Putamen (tissue), 1 donor: ENCODE measurements at regions not wholly inside any gene's neighbourhood (a gene's known extent, or its start where the extent isn't known, plus 50 kb on each side); places are given as distances from the start of the nearest gene placed in this dataset.

Source experiments
- DNase-seq: peaks from one replicate; pipeline ENCODE4 v3.0.0-alpha.2; 2016; ENCODE audit warnings: low spot score

- DNase-seq, result no peak
Measured at GRCh38 chr5:110073534-110073933, 383.8 kb downstream of the MAN2A1 start.

GRCh38 chr5:110075656-110076055, 385.9 kb downstream of the MAN2A1 start:
- DNase-seq, result no peak

- DNase-seq, result no peak
Measured at GRCh38 chr5:110077147-110077546, 387.4 kb downstream of the MAN2A1 start.

- no peak for DNase-seq
Measured at GRCh38 chr5:110082194-110082593, 392.5 kb downstream of the MAN2A1 start.

DNA sequence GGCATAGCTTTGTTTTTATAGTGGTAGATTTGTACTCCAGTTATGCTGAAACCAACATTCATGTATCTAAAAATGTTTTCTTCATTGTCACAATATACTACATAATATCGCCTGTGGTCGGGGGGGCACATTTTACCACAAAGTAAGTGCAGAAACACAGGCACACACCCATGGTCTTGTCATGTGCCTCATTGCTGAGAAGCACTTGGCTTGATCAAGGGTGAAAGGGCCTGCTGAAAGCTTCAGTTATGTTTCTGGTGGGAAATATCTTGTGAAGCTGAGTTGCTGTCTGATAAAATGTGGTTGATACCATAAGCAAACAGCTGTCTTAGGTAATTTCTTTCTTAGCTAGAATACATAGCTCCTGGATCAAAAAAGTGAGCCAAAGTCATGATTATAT, 393.1 kb downstream of the MAN2A1 start:
- DNase-seq, result no peak

GRCh38 chr5:110085826-110086225, 396.1 kb downstream of the MAN2A1 start:
- no peak for DNase-seq

GRCh38 chr5:110086658-110087388, 397.1 kb downstream of the MAN2A1 start:
- no peak for DNase-seq

GRCh38 chr5:110087829-110088228, 398.1 kb downstream of the MAN2A1 start:
- DNase-seq, result no peak

DNA sequence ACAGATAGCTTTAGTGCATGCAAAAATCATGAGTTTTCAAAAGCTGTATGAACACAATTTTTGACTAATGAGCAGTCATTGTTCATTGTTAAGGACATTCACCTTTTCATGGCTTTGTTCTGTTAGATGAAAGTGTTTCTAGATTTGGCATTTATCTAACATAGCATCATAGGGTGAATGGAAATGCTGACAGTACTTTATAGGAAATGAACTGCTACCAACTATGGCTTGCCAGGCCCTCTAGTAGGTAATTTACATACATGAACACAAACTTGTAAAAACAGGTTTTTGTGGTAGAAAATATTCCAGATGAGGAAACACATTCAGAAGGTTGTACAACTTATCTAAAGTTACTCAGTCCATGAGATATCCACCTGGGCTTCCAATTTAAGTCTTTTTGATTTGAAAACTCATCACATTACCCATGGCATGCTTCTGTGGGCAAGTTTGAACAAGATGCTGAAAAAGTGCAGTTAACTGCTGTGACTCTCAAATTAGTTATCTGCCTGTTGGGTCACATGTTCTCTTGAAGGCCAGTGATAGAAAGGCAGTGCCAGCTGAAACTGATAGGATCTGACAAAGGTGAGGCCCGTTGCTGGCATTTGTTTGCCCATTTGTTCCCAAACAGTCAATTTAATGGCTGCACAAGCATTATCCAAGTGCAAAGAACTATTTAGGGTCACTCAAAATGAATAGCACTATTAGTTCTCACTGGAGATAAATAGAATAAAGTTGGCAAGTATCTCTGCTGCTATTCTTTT, 399.1 kb downstream of the MAN2A1 start:
- no peak for DNase-seq

- no peak for DNase-seq
Measured at GRCh38 chr5:110092955-110093785, 403.4 kb downstream of the MAN2A1 start.

DNA sequence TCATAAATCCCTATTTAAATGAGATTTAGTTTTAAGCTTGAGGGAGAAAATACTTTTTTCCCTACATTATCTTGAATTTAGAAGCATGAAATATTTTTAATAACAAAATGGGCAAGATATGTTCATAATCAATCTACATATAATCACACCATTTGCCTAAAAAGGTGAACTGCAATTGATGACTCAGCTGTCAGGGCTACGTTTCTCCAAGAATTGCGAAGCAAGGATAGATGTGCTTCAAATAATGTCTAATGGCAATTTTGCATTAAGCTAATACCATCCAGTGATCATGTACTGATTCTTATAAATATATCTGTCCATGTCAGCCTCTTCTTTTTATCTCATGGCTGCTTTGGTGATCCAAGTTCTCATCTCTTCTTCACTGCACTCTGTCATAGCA, 404.4 kb downstream of the MAN2A1 start:
- DNase-seq, result no peak

- no peak for DNase-seq
Measured at GRCh38 chr5:110094548-110094947, 404.8 kb downstream of the MAN2A1 start.

DNA sequence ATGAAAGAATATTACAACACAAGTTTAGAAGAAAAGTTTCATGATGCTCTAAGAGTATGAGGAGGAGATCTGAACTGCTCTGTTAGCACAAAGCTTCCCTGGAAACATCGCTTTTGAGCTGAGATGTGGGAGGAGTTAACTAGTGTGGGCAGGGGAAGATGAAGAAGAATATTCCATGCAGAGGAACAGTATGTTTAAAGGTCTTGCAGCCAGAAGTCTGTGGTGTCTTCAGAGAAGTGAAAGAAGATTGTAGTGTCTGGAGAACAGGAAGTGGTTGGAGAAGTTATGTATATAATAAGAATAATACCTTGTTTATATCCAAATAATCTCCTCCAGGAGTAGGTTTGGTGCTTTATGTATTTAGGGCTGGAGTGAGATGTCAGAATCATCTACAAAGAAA, 406.7 kb downstream of the MAN2A1 start:
- no peak for DNase-seq

DNA sequence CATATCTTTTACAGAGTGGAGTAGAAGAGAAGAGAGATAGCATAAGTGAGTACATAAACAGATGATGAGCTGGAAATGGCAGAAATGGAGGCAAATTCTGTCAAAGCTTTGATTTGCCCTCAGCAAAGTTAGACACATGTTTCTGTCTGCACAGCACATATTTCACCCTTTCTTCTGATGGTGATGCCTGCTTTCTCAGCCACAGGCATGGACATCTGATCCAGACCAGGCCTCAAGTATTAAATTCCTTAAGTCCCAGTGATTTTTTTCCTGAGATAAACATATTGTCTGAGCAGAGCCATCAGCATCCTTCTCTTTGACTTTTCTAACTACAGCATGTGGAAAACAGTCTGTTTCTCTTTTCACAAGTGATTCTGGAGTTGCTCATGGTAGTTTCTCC, 409.8 kb downstream of the MAN2A1 start:
- no peak for DNase-seq

DNA sequence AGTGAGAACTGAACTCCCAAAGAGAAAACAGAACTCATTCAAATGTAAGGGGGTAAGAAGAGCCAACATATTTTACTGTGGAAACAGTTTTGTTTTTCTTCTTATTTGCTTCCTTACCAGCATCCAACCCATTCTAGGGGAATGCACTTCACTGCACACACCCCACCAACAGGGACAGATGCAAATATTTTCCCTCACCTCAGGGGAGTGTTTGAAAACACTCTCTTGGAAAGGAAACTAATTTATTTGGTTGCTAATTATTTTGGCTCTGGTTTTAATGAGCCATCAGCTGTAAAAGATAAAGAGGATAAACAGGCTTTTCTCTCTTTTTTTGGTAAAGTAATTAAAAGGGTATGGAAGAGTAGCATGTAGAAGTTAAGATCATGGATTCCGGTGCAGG, 413.4 kb downstream of the MAN2A1 start:
- no peak for DNase-seq

GRCh38 chr5:110104060-110104725, 414.5 kb downstream of the MAN2A1 start:
- no peak for DNase-seq

DNA sequence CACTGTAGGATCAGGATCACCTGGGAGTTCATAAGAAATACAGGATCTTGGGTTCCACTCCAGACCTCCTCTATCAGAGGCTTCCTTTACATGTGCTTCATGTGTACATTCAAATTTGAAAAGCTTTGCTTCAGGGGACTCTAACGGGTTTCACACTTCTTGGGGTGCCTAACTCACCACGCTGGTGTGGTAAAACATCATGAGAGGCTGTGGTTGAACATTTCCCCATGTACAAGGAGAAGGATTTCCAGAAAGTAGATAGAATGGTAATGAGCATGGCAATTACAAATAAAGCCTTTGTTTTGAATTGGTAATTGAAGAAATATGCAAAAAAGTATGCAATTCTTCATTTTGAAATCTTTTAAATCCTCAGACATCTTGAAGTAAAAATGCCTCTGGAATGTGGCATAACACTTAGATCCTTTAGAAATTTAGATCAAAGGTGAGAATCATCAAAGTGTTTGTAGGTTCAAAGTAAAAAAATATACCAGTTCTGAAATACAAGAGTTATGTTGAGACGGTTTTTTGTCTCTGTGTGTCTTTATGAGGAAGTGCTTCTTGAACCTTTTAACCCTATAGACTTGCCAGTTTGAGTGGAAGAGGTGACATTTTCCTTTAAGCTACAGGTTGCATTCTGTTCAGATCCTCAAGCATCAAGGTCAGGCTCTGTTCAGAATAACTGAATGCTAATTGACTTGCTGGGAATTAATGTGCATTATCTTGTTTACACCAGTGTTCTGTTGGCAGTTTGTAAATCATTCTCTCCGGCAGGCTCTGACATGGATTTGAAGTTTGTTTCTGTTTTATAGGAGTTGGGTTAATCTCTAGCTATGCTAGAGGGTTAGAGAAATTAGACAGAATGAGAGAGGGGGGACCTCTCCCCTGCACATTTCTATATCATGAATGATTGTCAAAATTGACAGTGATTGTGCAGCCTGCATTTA, 415.3 kb downstream of the MAN2A1 start:
- DNase-seq, result no peak

DNA sequence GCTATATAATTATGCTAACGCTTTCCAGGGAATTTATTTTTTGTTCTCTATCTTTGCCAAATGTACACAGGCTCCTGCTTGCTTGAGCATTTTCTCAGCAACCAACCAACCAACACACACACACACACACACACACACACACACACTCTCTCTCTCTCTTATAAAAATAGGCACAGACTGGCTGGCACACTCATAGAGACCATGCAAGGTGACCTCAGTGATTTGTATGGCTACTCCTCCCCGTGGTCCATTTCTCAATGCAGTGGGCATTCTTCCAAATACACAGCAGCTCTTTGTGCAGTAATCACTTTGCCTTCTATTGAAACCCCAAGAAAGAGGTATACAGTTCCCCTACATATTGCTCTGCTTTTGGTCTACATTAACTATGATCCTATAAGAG, 416.0 kb downstream of the MAN2A1 start:
- no peak for DNase-seq

DNA sequence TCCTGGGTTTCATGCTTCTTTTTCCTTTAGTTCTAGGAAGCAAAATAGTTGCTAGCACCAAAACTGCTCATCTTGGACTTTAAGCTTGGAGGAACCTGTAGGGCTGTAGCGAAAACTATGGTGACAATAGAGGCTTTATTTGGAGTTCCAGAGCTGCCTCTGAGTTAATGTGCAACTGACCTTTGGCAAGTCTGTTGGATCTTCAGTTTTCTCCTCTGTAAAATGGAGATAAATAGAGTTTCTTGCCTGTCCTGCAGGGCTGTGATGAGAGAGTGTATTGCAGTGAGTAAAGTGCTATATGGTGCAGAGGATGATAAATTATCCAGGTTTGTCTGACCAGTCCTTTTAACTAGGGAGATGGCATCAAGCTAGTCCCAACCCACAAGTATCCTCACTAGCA, 417.0 kb downstream of the MAN2A1 start:
- no peak for DNase-seq

GRCh38 chr5:110108520-110108919, 418.8 kb downstream of the MAN2A1 start:
- no peak for DNase-seq

DNA sequence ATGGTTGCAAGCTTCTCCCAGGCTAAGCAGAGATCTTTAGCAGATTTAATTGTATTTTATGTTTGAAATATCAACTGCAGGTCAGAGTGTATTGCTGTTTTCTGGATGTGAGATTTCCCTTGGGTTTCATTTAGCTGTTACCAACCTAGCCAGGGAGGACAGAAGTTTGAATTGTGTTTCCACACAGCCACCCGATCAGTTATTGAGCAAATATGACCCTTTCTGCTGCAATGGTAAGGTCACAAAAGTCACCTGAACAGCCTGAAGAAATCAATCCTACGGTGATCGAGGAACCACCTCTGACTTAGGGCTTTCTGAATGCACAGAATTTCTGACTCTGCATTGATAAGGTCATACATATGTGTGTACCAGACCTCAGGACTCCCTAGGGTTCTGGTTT, 419.9 kb downstream of the MAN2A1 start:
- DNase-seq, result no peak
